ENCODE measurements at regions not wholly inside any gene's neighbourhood (a gene's known extent, or its start where the extent isn't known, plus 50 kb on each side); places are given as distances from the start of the nearest gene placed in this dataset.

- H3K9me3 ChIP-seq (ENCODE audit: control insufficient read depth, insufficient read depth, low read depth, low read length): no peaks in the 10 kb centered on the region
- CTCF ChIA-PET: no interaction called here
- H3K4me1 ChIP-seq (ENCODE audit: control insufficient read depth, insufficient read depth, low read length): no peaks in the 10 kb centered on the region
- POLR2A ChIA-PET: no interaction called here
- TF ChIP-seq ZNF23 (tag by site-specific recombination; IDR thresholded peaks at IDR 0.05; ENCODE audit: borderline replicate concordance): no peak
- no peak for TF ChIP-seq ZSCAN5A (tag by site-specific recombination; IDR thresholded peaks at IDR 0.05)
- no peak for TF ChIP-seq ZNF530 (tag by site-specific recombination; IDR thresholded peaks at IDR 0.05; ENCODE audit: low read depth)
- TF ChIP-seq SCRT1 (tag by site-specific recombination; IDR thresholded peaks at IDR 0.05; ENCODE audit: borderline replicate concordance): no peak
- no peak for TF ChIP-seq ZNF626 (tag by site-specific recombination; IDR thresholded peaks at IDR 0.05)
- TF ChIP-seq ZNF488 (tag by site-specific recombination; IDR thresholded peaks at IDR 0.05): no peak
- TF ChIP-seq SP3 (tag by site-specific recombination; IDR thresholded peaks at IDR 0.05): no peak
- TF ChIP-seq ZNF223 (tag by site-specific recombination; IDR thresholded peaks at IDR 0.05): no peak
- no peak for TF ChIP-seq ZNF792 (tag by site-specific recombination; IDR thresholded peaks at IDR 0.05)
- no peak for TF ChIP-seq ZNF133 (tag by site-specific recombination; IDR thresholded peaks at IDR 0.05)
- no peak for TF ChIP-seq ZNF341 (tag by site-specific recombination; IDR thresholded peaks at IDR 0.05; ENCODE audit: low read depth)
- TF ChIP-seq ZNF624 (tag by site-specific recombination; IDR thresholded peaks at IDR 0.05): no peak
- no peak for TF ChIP-seq ELK4 (IDR thresholded peaks at IDR 0.05; ENCODE audit: borderline replicate concordance, low read depth, low read length)
- no peak for TF ChIP-seq ZNF707 (tag by site-specific recombination; IDR thresholded peaks at IDR 0.05)
- no peak for TF ChIP-seq KLF16 (tag by site-specific recombination; IDR thresholded peaks at IDR 0.05)
- H3K27ac ChIP-seq (ENCODE audit: extremely low read depth, low read depth, low read length): no peak overlapping the region
- no peak overlapping the region for H3K4me3 ChIP-seq (ENCODE audit: low read depth, low read length)
- H3K36me3 ChIP-seq (ENCODE audit: control insufficient read depth in 2 of 2, insufficient read depth in 1 of 2, low read length in 2 of 2): no peaks in the 10 kb centered on the region
Measured at GRCh38 chr13:90696656-90697055, 650.8 kb upstream of the MIR17HG start.

- TF ChIP-seq ZNF610 (tag by site-specific recombination; IDR thresholded peaks at IDR 0.05; ENCODE audit: borderline replicate concordance) (no peak), ZBTB20 (tag by site-specific recombination; IDR thresholded peaks at IDR 0.05) (no peak), ZNF529 (tag by site-specific recombination; IDR thresholded peaks at IDR 0.05; ENCODE audit: insufficient replicate concordance) (no peak), ZNF121 (tag by site-specific recombination; IDR thresholded peaks at IDR 0.05) (no peak), ZNF248 (tag by site-specific recombination; IDR thresholded peaks at IDR 0.05) (no peak), ZNF148 (tag by site-specific recombination; IDR thresholded peaks at IDR 0.05; ENCODE audit: borderline replicate concordance) (no peak), CTCF (tag by site-specific recombination; IDR thresholded peaks at IDR 0.05) (no peak), ZNF266 (tag by site-specific recombination; IDR thresholded peaks at IDR 0.05; ENCODE audit: low read depth) (no peak)
- H3K9me3 ChIP-seq (ENCODE audit: control insufficient read depth, insufficient read depth, low read depth, low read length): no peaks in the 10 kb centered on the region
- H3K4me3 ChIP-seq (ENCODE audit: low read depth, low read length): no peak overlapping the region
- H3K36me3 ChIP-seq (ENCODE audit: control insufficient read depth in 2 of 2, insufficient read depth in 1 of 2, low read length in 2 of 2): no peaks in the 10 kb centered on the region
- ChIA-PET POLR2A (no interaction called here), CTCF (no interaction called here)
- no peaks in the 10 kb centered on the region for H3K4me1 ChIP-seq (ENCODE audit: control insufficient read depth, insufficient read depth, low read length)
- H3K27ac ChIP-seq (ENCODE audit: extremely low read depth, low read depth, low read length): no peak overlapping the region
Measured at GRCh38 chr13:90700340-90700739, 647.1 kb upstream of the MIR17HG start.

All from HEK293 (cell line).